Epithelial cell of esophagus (primary cell): ENCODE measurements at regions not wholly inside any gene's neighbourhood (a gene's known extent, or its start where the extent isn't known, plus 50 kb on each side); places are given as distances from the start of the nearest gene placed in this dataset.

Experiments
- DNase-seq: peaks from one replicate; pipeline ENCODE4 v3.0.0; 2010; ENCODE audit warnings: low read depth
- H3K4me3 ChIP-seq: 2 replicates; pipeline ENCODE4 v1.5.1; 2011; ENCODE audit warnings: mild to moderate bottlenecking, low read length, control low read depth
- CTCF ChIP-seq: IDR thresholded peaks from 2 replicates; pipeline ENCODE4 v1.5.1; 2011; ENCODE audit warnings: low read depth, mild to moderate bottlenecking, low read length, control low read depth, inconsistent platforms; ENCODE audit not compliant: insufficient read depth; ENCODE audit errors: missing control alignments

- no peak for DNase-seq
- TF ChIP-seq CTCF = no peak
- H3K4me3 ChIP-seq = no peak overlapping the region
These were observed 553.3 kb downstream of the MDFIC start for GRCh38 chr7:115475206-115475605.

GRCh38 chr7:115474137-115474536, 552.2 kb downstream of the MDFIC start:
- DNase-seq = no peak
- no peak overlapping the region for H3K4me3 ChIP-seq
- TF ChIP-seq CTCF = no peak

GRCh38 chr7:115471891-115472290, 550.0 kb downstream of the MDFIC start:
- no peak for TF ChIP-seq CTCF
- no peak overlapping the region for H3K4me3 ChIP-seq
- DNase-seq = no peak

- DNase-seq = no peak
- H3K4me3 ChIP-seq = no peak overlapping the region
- no peak for TF ChIP-seq CTCF
These were observed 540.6 kb downstream of the MDFIC start for GRCh38 chr7:115462301-115463015.

GRCh38 chr7:115449689-115450088, 527.8 kb downstream of the MDFIC start:
- no peak overlapping the region for H3K4me3 ChIP-seq
- no peak for DNase-seq
- TF ChIP-seq CTCF = no peak

GRCh38 chr7:115447495-115447894, 525.6 kb downstream of the MDFIC start:
- no peak for TF ChIP-seq CTCF
- H3K4me3 ChIP-seq = no peak overlapping the region
- DNase-seq = no peak

- TF ChIP-seq CTCF = no peak
- no peak overlapping the region for H3K4me3 ChIP-seq
- DNase-seq = no peak
These were observed 519.1 kb downstream of the MDFIC start for GRCh38 chr7:115441033-115441432.
